ENCODE measurements at regions not wholly inside any gene's neighbourhood (a gene's known extent, or its start where the extent isn't known, plus 50 kb on each side); places are given as distances from the start of the nearest gene placed in this dataset.
"Not testable (repeated sequence)": the region's sequence is repeated elsewhere in the genome, so short reads cannot be mapped to it uniquely, and the experiment has no call there.

- Histone ChIP-seq H3K4me3 (ENCODE audit: low read depth in 1 of 2, low read length in 2 of 2) (no peak overlapping the region), H3K36me3 (ENCODE audit: control insufficient read depth in 2 of 2, insufficient read depth in 2 of 2, low read length in 1 of 2) (no peaks in the 10 kb centered on the region), H3K27ac (ENCODE audit: low read depth in 2 of 2, low read length in 1 of 2) (no peak overlapping the region), H3K4me1 (ENCODE audit: control insufficient read depth in 2 of 2, insufficient read depth in 2 of 2, low read length in 1 of 2) (no peaks in the 10 kb centered on the region), H3K9me3 (ENCODE audit: control insufficient read depth in 2 of 2, insufficient read depth in 1 of 2, low read depth in 1 of 2, low read length in 1 of 2) (no peaks in the 10 kb centered on the region), H3K27me3 (ENCODE audit: control insufficient read depth in 1 of 2, insufficient read depth in 2 of 2, low read length in 2 of 2) (no peaks in the 10 kb centered on the region)
- WGBS, 2 donors = 73 to 76% methylated on average over 4 of the region's 4 CpGs
Measured at GRCh38 chr10:7045891-7046599, 364.8 kb downstream of the SFMBT2 start.

GRCh38 chr10:7043055-7043653 is 367.7 kb downstream of the SFMBT2 start:
- Histone ChIP-seq H3K27me3 (ENCODE audit: control insufficient read depth in 1 of 2, insufficient read depth in 2 of 2, low read length in 2 of 2) (no peaks in the 10 kb centered on the region), H3K36me3 (ENCODE audit: control insufficient read depth in 2 of 2, insufficient read depth in 2 of 2, low read length in 1 of 2) (no peaks in the 10 kb centered on the region), H3K27ac (ENCODE audit: low read depth in 2 of 2, low read length in 1 of 2) (no peak overlapping the region), H3K9me3 (ENCODE audit: control insufficient read depth in 2 of 2, insufficient read depth in 1 of 2, low read depth in 1 of 2, low read length in 1 of 2) (no peaks in the 10 kb centered on the region), H3K4me3 (ENCODE audit: low read depth in 1 of 2, low read length in 2 of 2) (no peak overlapping the region), H3K4me1 (ENCODE audit: control insufficient read depth in 2 of 2, insufficient read depth in 2 of 2, low read length in 1 of 2) (no peaks in the 10 kb centered on the region)
- WGBS, 2 donors = 69 to 70% methylated on average over 3 of the region's 3 CpGs

DNA sequence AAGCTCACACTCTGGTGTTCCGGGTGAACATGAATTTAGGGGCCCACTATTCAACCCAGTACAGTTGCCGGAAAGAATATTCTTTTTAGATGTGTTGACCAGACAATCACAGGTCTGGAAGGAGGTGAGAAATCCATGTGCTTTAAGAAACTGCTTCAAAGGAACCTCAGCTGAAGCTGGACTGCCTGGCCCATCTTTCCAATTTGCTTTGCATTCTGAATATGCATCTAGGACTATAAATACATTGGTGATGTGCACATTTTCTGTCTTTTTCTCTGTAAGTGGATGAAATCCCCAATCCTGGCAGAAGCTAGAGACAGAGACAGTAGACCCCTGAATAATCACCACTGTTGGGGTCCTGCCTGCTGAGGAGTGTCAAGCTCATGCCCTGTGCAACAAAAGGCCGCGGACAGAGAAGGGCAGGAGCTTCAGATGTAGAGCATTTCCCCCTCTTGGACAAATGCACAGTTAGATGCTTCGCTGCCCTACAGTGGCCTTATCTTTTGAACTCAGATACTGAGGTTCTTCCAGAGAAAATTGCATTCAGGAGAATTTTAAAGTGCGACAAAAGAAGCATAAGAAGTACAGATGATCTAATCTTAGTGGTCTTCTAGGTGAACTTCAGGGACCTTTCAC is 368.3 kb downstream of the SFMBT2 start:
- 91 to 95% methylated on average over 6 of the region's 6 CpGs for WGBS, 2 donors

DNA sequence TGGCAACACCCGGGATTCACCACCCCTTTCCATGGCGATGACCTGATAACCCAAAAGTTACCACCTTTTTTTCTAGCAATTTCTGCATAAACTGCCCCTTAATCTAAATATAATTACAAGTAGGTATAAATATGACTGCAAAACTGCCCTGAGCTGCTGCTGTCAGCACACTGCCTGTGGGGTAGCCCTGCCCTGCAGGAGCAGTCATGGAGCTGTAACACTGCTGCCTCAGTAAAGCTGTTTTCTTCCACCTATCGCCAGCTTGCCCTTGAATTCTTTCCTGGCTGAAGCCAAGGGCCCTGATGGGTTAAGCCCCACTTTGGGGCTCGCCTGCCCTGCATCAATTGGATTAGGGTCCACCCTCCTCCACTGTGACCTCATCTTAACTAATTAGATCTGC is 368.8 kb downstream of the SFMBT2 start:
- WGBS, 2 donors = 82% methylated on average over 4 of the region's 4 CpGs
- Histone ChIP-seq H3K4me1 (ENCODE audit: control insufficient read depth in 2 of 2, insufficient read depth in 2 of 2, low read length in 1 of 2) (no peaks in the 10 kb centered on the region), H3K9me3 (ENCODE audit: control insufficient read depth in 2 of 2, insufficient read depth in 1 of 2, low read depth in 1 of 2, low read length in 1 of 2) (no peaks in the 10 kb centered on the region), H3K27me3 (ENCODE audit: control insufficient read depth in 1 of 2, insufficient read depth in 2 of 2, low read length in 2 of 2) (no peaks in the 10 kb centered on the region), H3K36me3 (ENCODE audit: control insufficient read depth in 2 of 2, insufficient read depth in 2 of 2, low read length in 1 of 2) (no peaks in the 10 kb centered on the region), H3K27ac (ENCODE audit: low read depth in 2 of 2, low read length in 1 of 2) (no peak overlapping the region), H3K4me3 (ENCODE audit: low read depth in 1 of 2, low read length in 2 of 2) (no peak overlapping the region)

More for the DNA sequence above, 368.3 kb downstream of the SFMBT2 start:
- no peak overlapping the region for H3K4me3 ChIP-seq (ENCODE audit: low read depth in 1 of 2, low read length in 2 of 2)
- no peaks in the 10 kb centered on the region for H3K27me3 ChIP-seq (ENCODE audit: control insufficient read depth in 1 of 2, insufficient read depth in 2 of 2, low read length in 2 of 2)
- H3K36me3 ChIP-seq (ENCODE audit: control insufficient read depth in 2 of 2, insufficient read depth in 2 of 2, low read length in 1 of 2) = no peaks in the 10 kb centered on the region
- no peaks in the 10 kb centered on the region for H3K9me3 ChIP-seq (ENCODE audit: control insufficient read depth in 2 of 2, insufficient read depth in 1 of 2, low read depth in 1 of 2, low read length in 1 of 2)
- no peaks in the 10 kb centered on the region for H3K4me1 ChIP-seq (ENCODE audit: control insufficient read depth in 2 of 2, insufficient read depth in 2 of 2, low read length in 1 of 2)
- H3K27ac ChIP-seq (ENCODE audit: low read depth in 2 of 2, low read length in 1 of 2) = no peak overlapping the region

GRCh38 chr10:7040681-7041080 is 370.2 kb downstream of the SFMBT2 start:
- H3K4me3 ChIP-seq (ENCODE audit: low read depth in 1 of 2, low read length in 2 of 2) = no peak overlapping the region
- no peaks in the 10 kb centered on the region for H3K9me3 ChIP-seq (ENCODE audit: control insufficient read depth in 2 of 2, insufficient read depth in 1 of 2, low read depth in 1 of 2, low read length in 1 of 2)
- 79 to 86% methylated on average over 11 of the region's 11 CpGs for WGBS, 2 donors
- no peak overlapping the region for H3K27ac ChIP-seq (ENCODE audit: low read depth in 2 of 2, low read length in 1 of 2)
- H3K36me3 ChIP-seq (ENCODE audit: control insufficient read depth in 2 of 2, insufficient read depth in 2 of 2, low read length in 1 of 2) = no peaks in the 10 kb centered on the region
- H3K4me1 ChIP-seq (ENCODE audit: control insufficient read depth in 2 of 2, insufficient read depth in 2 of 2, low read length in 1 of 2) = no peaks in the 10 kb centered on the region
- H3K27me3 ChIP-seq (ENCODE audit: control insufficient read depth in 1 of 2, insufficient read depth in 2 of 2, low read length in 2 of 2) = no peaks in the 10 kb centered on the region

DNA sequence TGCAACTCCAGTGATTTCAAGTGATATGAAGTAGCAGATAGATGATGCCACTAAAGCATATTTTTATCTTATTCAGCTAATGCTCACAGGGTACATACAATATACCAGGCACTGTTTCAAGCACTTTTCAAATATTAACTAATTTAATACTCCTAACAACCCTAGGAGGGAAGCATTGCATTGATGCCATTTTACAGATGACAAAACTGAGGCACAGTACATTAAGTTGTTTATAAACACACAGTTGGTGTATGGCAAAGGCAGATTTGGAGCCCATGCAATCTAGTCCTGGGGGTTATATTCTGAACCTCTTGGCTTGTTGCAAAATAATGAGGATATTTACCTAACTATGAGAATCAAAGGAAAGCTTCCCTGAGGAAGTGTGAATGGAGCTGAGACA is 371.0 kb downstream of the SFMBT2 start:
- Histone ChIP-seq H3K27me3 (ENCODE audit: control insufficient read depth in 1 of 2, insufficient read depth in 2 of 2, low read length in 2 of 2) (no peaks in the 10 kb centered on the region), H3K4me3 (ENCODE audit: low read depth in 1 of 2, low read length in 2 of 2) (no peak overlapping the region), H3K9me3 (ENCODE audit: control insufficient read depth in 2 of 2, insufficient read depth in 1 of 2, low read depth in 1 of 2, low read length in 1 of 2) (no peaks in the 10 kb centered on the region), H3K4me1 (ENCODE audit: control insufficient read depth in 2 of 2, insufficient read depth in 2 of 2, low read length in 1 of 2) (no peaks in the 10 kb centered on the region), H3K36me3 (ENCODE audit: control insufficient read depth in 2 of 2, insufficient read depth in 2 of 2, low read length in 1 of 2) (no peaks in the 10 kb centered on the region), H3K27ac (ENCODE audit: low read depth in 2 of 2, low read length in 1 of 2) (no peak overlapping the region)

DNA sequence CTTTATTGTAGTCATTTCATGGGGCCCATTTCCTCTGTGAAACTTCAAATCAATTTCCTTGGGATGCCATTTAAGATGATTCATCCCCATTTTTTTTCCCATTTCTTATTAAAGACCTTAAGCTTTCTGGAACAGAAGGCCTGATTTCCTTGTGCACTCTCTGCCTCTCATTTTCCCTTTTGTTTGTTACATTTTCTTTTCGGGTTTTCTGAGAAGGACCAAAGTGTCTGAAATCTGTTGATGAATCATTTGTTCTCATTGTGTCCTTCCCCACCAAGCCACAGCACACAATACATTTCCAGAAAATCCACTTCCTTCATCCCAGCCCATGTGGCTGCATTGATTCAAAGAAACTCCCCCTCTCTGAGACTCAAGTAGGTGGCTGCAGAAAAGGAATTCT is 372.4 kb downstream of the SFMBT2 start:
- no peak overlapping the region for H3K27ac ChIP-seq (ENCODE audit: low read depth in 2 of 2, low read length in 1 of 2)
- no peaks in the 10 kb centered on the region for H3K4me1 ChIP-seq (ENCODE audit: control insufficient read depth in 2 of 2, insufficient read depth in 2 of 2, low read length in 1 of 2)
- H3K27me3 ChIP-seq (ENCODE audit: control insufficient read depth in 1 of 2, insufficient read depth in 2 of 2, low read length in 2 of 2) = no peaks in the 10 kb centered on the region
- no peaks in the 10 kb centered on the region for H3K36me3 ChIP-seq (ENCODE audit: control insufficient read depth in 2 of 2, insufficient read depth in 2 of 2, low read length in 1 of 2)
- 58 to 75% methylated on average over 1 of the region's 1 CpG for WGBS, 2 donors
- no peaks in the 10 kb centered on the region for H3K9me3 ChIP-seq (ENCODE audit: control insufficient read depth in 2 of 2, insufficient read depth in 1 of 2, low read depth in 1 of 2, low read length in 1 of 2)
- H3K4me3 ChIP-seq (ENCODE audit: low read depth in 1 of 2, low read length in 2 of 2) = no peak overlapping the region

DNA sequence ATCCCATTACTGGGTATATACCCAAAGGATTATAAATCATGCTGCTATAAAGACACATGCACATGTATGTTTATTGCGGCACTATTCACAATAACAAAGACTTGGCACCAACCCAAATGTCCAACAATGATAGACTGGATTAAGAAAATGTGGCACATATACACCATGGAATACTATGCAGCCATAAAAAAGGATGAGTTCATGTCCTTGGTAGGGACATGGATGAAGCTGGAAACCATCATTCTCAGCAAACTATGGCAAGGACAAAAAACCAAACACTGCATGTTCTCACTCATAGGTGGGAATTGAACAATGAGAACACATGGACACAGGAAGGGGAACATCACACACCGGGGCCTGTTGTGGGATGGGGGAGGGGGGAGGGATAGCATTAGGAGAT is 373.4 kb downstream of the SFMBT2 start:
- not testable (repeated sequence) for H3K27me3 ChIP-seq (ENCODE audit: control insufficient read depth in 1 of 2, insufficient read depth in 2 of 2, low read length in 2 of 2); H3K27ac ChIP-seq (ENCODE audit: low read depth in 2 of 2, low read length in 1 of 2); H3K36me3 ChIP-seq (ENCODE audit: control insufficient read depth in 2 of 2, insufficient read depth in 2 of 2, low read length in 1 of 2); H3K9me3 ChIP-seq (ENCODE audit: control insufficient read depth in 2 of 2, insufficient read depth in 1 of 2, low read depth in 1 of 2, low read length in 1 of 2); H3K4me3 ChIP-seq (ENCODE audit: low read depth in 1 of 2, low read length in 2 of 2); H3K4me1 ChIP-seq (ENCODE audit: control insufficient read depth in 2 of 2, insufficient read depth in 2 of 2, low read length in 1 of 2)
- 83 to 91% methylated on average over 2 of the region's 2 CpGs for WGBS, 2 donors

- Histone ChIP-seq H3K27ac (ENCODE audit: low read depth in 2 of 2, low read length in 1 of 2) (no peak overlapping the region), H3K9me3 (ENCODE audit: control insufficient read depth in 2 of 2, insufficient read depth in 1 of 2, low read depth in 1 of 2, low read length in 1 of 2) (no peaks in the 10 kb centered on the region), H3K4me3 (ENCODE audit: low read depth in 1 of 2, low read length in 2 of 2) (no peak overlapping the region), H3K36me3 (ENCODE audit: control insufficient read depth in 2 of 2, insufficient read depth in 2 of 2, low read length in 1 of 2) (no peaks in the 10 kb centered on the region), H3K4me1 (ENCODE audit: control insufficient read depth in 2 of 2, insufficient read depth in 2 of 2, low read length in 1 of 2) (no peaks in the 10 kb centered on the region), H3K27me3 (ENCODE audit: control insufficient read depth in 1 of 2, insufficient read depth in 2 of 2, low read length in 2 of 2) (no peaks in the 10 kb centered on the region)
- WGBS, 2 donors = 79 to 82% methylated on average over 2 of the region's 2 CpGs
Measured at GRCh38 chr10:7036951-7037350, 373.9 kb downstream of the SFMBT2 start.

Data from esophagus (tissue), 2 donors.